D341Med (cell line): ENCODE measurements at regions not wholly inside any gene's neighbourhood (a gene's known extent, or its start where the extent isn't known, plus 50 kb on each side); places are given as distances from the start of the nearest gene placed in this dataset.

Experiments
- DNase-seq: peaks from one replicate; pipeline ENCODE4 v3.0.0; 2012; ENCODE audit warnings: low spot score

- DNase-seq: no peak
Measured at GRCh38 chr13:106621833-106622232, 53.9 kb upstream of the ARGLU1 start.

- peak; percentile 72 for DNase-seq
Measured at GRCh38 chr13:106619688-106620555, 52.0 kb upstream of the ARGLU1 start.
